ENCODE measurements at regions not wholly inside any gene's neighbourhood (a gene's known extent, or its start where the extent isn't known, plus 50 kb on each side); places are given as distances from the start of the nearest gene placed in this dataset.

DNA sequence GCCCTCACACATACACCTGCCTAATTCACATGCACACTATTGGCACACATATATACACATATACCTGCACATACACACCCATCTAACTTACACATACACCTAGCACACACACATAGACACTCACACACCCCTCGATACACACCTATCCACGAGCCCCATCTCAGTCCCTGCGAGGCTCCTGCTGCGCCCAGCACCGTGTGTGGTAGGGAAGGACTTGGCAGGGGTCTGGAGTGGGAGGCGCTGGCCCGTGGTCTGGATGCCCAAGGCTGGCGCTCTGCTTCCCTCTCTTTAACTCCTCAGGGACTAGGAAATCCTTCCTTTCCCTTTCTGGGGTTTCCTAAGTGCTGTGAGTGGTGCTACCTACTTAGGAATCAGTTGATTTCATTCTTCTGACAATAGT, 202.7 kb downstream of the UQCRFS1 start:
- TF ChIP-seq CTCF (IDR thresholded peaks at IDR 0.05; ENCODE audit: extremely low read depth in 1 of 2, insufficient read depth in 1 of 2, low read depth in 1 of 2, low read length in 2 of 2), result no peak
- no peak for TF ChIP-seq MYC (IDR thresholded peaks at IDR 0.05; ENCODE audit: low read depth, low read length)
- no peak for TF ChIP-seq JUN (IDR thresholded peaks at IDR 0.05; ENCODE audit: borderline replicate concordance, insufficient read depth, insufficient read length, low read depth)
- no peak for TF ChIP-seq EZH2 (IDR thresholded peaks at IDR 0.05; ENCODE audit: borderline replicate concordance, low read depth, low read length, severe bottlenecking)
- no peak for TF ChIP-seq POLR2A (IDR thresholded peaks at IDR 0.05; ENCODE audit: low read depth, low read length)

GRCh38 chr19:29006057-29006735, 206.8 kb downstream of the UQCRFS1 start:
- no peaks in the 10 kb centered on the region for H3K4me1 ChIP-seq (ENCODE audit: control insufficient read depth, extremely low read depth, insufficient read depth, low read length)
- no peak overlapping the region for H2AFZ ChIP-seq (ENCODE audit: low read depth, low read length)
- H4K20me1 ChIP-seq (replicated peaks; ENCODE audit: control insufficient read depth, extremely low read depth, insufficient read depth, low read length), result no peaks in the 10 kb centered on the region
- POLR2A ChIA-PET, result no interaction called here
- no peak for TF ChIP-seq MYC (IDR thresholded peaks at IDR 0.05; ENCODE audit: low read depth, low read length)
- TF ChIP-seq MAX (IDR thresholded peaks at IDR 0.05; ENCODE audit: insufficient read depth, insufficient read length), result no peak
- TF ChIP-seq POLR2A (IDR thresholded peaks at IDR 0.05; ENCODE audit: low read depth, low read length), result no peak
- no peak for TF ChIP-seq EZH2 (IDR thresholded peaks at IDR 0.05; ENCODE audit: borderline replicate concordance, low read depth, low read length, severe bottlenecking)
- no peak for TF ChIP-seq JUN (IDR thresholded peaks at IDR 0.05; ENCODE audit: borderline replicate concordance, insufficient read depth, insufficient read length, low read depth)
- no peak for TF ChIP-seq GATA2 (IDR thresholded peaks at IDR 0.05; ENCODE audit: insufficient read depth, insufficient read length, low read depth, low read length)
- TF ChIP-seq CTCF (IDR thresholded peaks at IDR 0.05; ENCODE audit: extremely low read depth in 1 of 2, insufficient read depth in 1 of 2, low read depth in 1 of 2, low read length in 2 of 2), result no peak
- TF ChIP-seq POLR2AphosphoS5 (IDR thresholded peaks at IDR 0.05; ENCODE audit: insufficient read depth, low read depth, low read length), result no peak
- no peak for TF ChIP-seq FOS (IDR thresholded peaks at IDR 0.05; ENCODE audit: borderline replicate concordance, insufficient read depth, low read length)
- dilution Hi-C loops (cut with MboI; ENCODE audit: extremely low pct_ligation_motif_present, low sequenced_read_pairs), result no loop called here
- intact Hi-C loops (cut with micrococcal nuclease), result no loop called here
- no peaks in the 10 kb centered on the region for H3K79me2 ChIP-seq (ENCODE audit: control insufficient read depth, insufficient read depth, low read length)
- H3K27ac ChIP-seq (ENCODE audit: insufficient read depth, low read depth, low read length), result no peak overlapping the region
- H3K36me3 ChIP-seq (ENCODE audit: control insufficient read depth in 2 of 2, extremely low read depth in 1 of 2, insufficient read depth in 2 of 2, low read length in 2 of 2), result no peaks in the 10 kb centered on the region
- no peak overlapping the region for H3K4me3 ChIP-seq (replicated peaks in 1 of 3; ENCODE audit: insufficient read depth in 1 of 3, low read depth in 1 of 3, low read length in 3 of 3)
- H3K9ac ChIP-seq (replicated peaks; ENCODE audit: extremely low read depth, insufficient read depth, low read length), result no peak overlapping the region
- H3K4me2 ChIP-seq (ENCODE audit: insufficient read depth, low read length), result no peak overlapping the region
- H3K27me3 ChIP-seq (ENCODE audit: control insufficient read depth in 2 of 2, insufficient read depth in 2 of 2, low read length in 2 of 2), result no peaks in the 10 kb centered on the region
- FAIRE-seq (no peak), DNase-seq (ENCODE audit: low read depth, low spot score) (no peak)
- H3K9me3 ChIP-seq (replicated peaks; ENCODE audit: control insufficient read depth, insufficient read depth, low read length), result peaks cover 3% of the 10 kb centered on the region
- CTCF ChIA-PET, result no interaction called here
- no TSS peak for BruUV-seq (replicated peaks)
- no peaks in the 10 kb centered on the region for H3K9me1 ChIP-seq (replicated peaks; ENCODE audit: control insufficient read depth, extremely low read depth, insufficient read depth, low read length)

More for the DNA sequence above, 202.7 kb downstream of the UQCRFS1 start:
- DNase-seq (ENCODE audit: low read depth, low spot score) (no peak), FAIRE-seq (no peak)
- H3K79me2 ChIP-seq (ENCODE audit: control insufficient read depth, insufficient read depth, low read length), result no peaks in the 10 kb centered on the region
- no peak overlapping the region for H2AFZ ChIP-seq (ENCODE audit: low read depth, low read length)
- no peak overlapping the region for H3K4me3 ChIP-seq (replicated peaks in 1 of 3; ENCODE audit: insufficient read depth in 1 of 3, low read depth in 1 of 3, low read length in 3 of 3)
- no peaks in the 10 kb centered on the region for H3K4me1 ChIP-seq (ENCODE audit: control insufficient read depth, extremely low read depth, insufficient read depth, low read length)
- no peaks in the 10 kb centered on the region for H4K20me1 ChIP-seq (replicated peaks; ENCODE audit: control insufficient read depth, extremely low read depth, insufficient read depth, low read length)
- H3K9ac ChIP-seq (replicated peaks; ENCODE audit: extremely low read depth, insufficient read depth, low read length), result no peak overlapping the region
- no peaks in the 10 kb centered on the region for H3K36me3 ChIP-seq (ENCODE audit: control insufficient read depth in 2 of 2, extremely low read depth in 1 of 2, insufficient read depth in 2 of 2, low read length in 2 of 2)
- H3K9me3 ChIP-seq (replicated peaks; ENCODE audit: control insufficient read depth, insufficient read depth, low read length), result peaks cover 3% of the 10 kb centered on the region
- H3K27ac ChIP-seq (ENCODE audit: insufficient read depth, low read depth, low read length), result no peak overlapping the region
- no TSS peak for BruUV-seq (replicated peaks)
- ChIA-PET CTCF (no interaction called here), POLR2A (no interaction called here)
- no peak overlapping the region for H3K4me2 ChIP-seq (ENCODE audit: insufficient read depth, low read length)
- dilution Hi-C loops (cut with MboI; ENCODE audit: extremely low pct_ligation_motif_present, low sequenced_read_pairs) (no loop called here), intact Hi-C loops (cut with micrococcal nuclease) (no loop called here)
- no peaks in the 10 kb centered on the region for H3K27me3 ChIP-seq (ENCODE audit: control insufficient read depth in 2 of 2, insufficient read depth in 2 of 2, low read length in 2 of 2)
- H3K9me1 ChIP-seq (replicated peaks; ENCODE audit: control insufficient read depth, extremely low read depth, insufficient read depth, low read length), result no peaks in the 10 kb centered on the region

Data from endothelial cell of umbilical vein (primary cell).